Activated CD4-positive, alpha-beta memory T cell treated with anti-CD3 and anti-CD28 coated beads, Interleukin-2, amount 10 ng/mL, durations not matched to agents 7 days and 5 days (primary cell): ENCODE measurements at regions not wholly inside any gene's neighbourhood (a gene's known extent, or its start where the extent isn't known, plus 50 kb on each side); places are given as distances from the start of the nearest gene placed in this dataset.

Experiments used
- CTCF ChIA-PET: fragments of 350-600 bp; sonication (Branson Sonifier 250); formaldehyde crosslinking; loops from one replicate; lab custom pipeline; 2021; ENCODE audit warnings: antibody characterized with exemption, inconsistent platforms; lab: Charles Lee
- POLR2A ChIA-PET: fragments of 350-600 bp; sonication (Branson Sonifier 250); formaldehyde crosslinking; loops from one replicate; lab custom pipeline; 2021; ENCODE audit warnings: antibody characterized with exemption; lab: Charles Lee
- DNase-seq: peaks from one replicate; pipeline ENCODE4 v3.0.0-alpha.2; 2020
- H3K27ac Mint-ChIP-seq: one replicate; pipeline ENCODE4 v1.8.0; 2021; ENCODE audit warnings: mild to moderate bottlenecking, mixed read lengths
- H3K27me3 Mint-ChIP-seq: one replicate; pipeline ENCODE4 v1.8.0; 2021; ENCODE audit warnings: mixed read lengths
- H3K36me3 Mint-ChIP-seq: one replicate; pipeline ENCODE4 v1.8.0; 2021; ENCODE audit warnings: low read depth, mixed read lengths
- H3K4me1 Mint-ChIP-seq: one replicate; pipeline ENCODE4 v1.8.0; 2021; ENCODE audit warnings: mixed read lengths
- H3K4me3 Mint-ChIP-seq: one replicate; pipeline ENCODE4 v1.8.0; 2021; ENCODE audit warnings: mild to moderate bottlenecking, mixed read lengths
- H3K9me3 Mint-ChIP-seq: one replicate; pipeline ENCODE4 v1.8.0; 2021; ENCODE audit warnings: mixed read lengths

DNA sequence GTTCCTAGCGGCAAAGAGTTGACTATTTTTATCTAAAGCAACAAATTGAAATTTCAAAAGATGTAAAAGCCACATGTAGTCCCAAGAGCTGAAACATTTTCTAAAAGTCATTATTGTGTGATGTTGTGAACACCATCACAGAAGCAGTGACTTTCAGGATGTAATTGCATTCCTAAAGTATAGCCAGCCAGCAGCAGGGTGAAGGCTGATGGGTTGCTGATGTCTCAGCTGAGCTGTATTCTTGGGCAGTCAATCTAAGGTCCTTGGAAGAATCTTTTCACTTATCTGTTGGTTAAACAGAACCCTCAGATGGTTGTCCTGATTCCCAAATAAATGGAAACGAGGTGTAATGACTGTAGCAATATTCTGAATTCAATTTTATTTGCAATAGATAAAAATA is 237.4 kb upstream of the WWC1 start:
- no peak for DNase-seq
- Mint-ChIP-seq H3K9me3 (peaks cover 3% of the 10 kb centered on the region), H3K4me1 (no peaks in the 10 kb centered on the region), H3K27me3 (no peaks in the 10 kb centered on the region), H3K36me3 (no peaks in the 10 kb centered on the region), H3K4me3 (no peak overlapping the region), H3K27ac (no peak overlapping the region)
- ChIA-PET CTCF (no interaction called here), POLR2A (no interaction called here)

DNA sequence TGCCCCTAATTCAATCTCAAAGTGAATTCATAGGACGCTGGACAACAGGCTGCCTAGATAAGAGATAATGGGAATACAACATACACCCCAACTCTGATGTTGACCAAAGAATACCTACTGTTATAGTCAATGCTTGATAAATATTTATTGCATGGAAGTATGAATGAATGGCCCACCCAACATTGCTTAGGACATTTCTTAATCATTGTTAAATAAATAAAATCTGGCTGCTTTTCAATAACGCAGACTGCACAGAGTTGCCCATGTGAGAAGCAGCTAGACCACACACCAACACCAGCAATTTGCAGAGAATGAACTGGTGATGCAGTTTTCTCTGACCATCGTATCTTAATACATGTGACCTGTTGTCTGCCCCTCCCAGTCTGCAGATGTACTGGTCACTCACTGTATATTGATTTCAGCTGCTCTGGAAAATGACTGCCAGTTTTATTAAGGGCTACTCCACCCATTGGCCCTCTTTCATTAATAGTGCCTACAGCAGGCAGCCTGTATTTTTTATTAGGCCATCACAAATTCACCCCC is 236.2 kb upstream of the WWC1 start:
- H3K9me3 Mint-ChIP-seq = peaks cover 3% of the 10 kb centered on the region
- H3K27ac Mint-ChIP-seq = no peak overlapping the region
- CTCF ChIA-PET = no interaction called here
- no peaks in the 10 kb centered on the region for H3K36me3 Mint-ChIP-seq
- H3K4me1 Mint-ChIP-seq = no peaks in the 10 kb centered on the region
- no peak overlapping the region for H3K4me3 Mint-ChIP-seq
- H3K27me3 Mint-ChIP-seq = no peaks in the 10 kb centered on the region
- POLR2A ChIA-PET = no interaction called here
- DNase-seq = no peak

DNA sequence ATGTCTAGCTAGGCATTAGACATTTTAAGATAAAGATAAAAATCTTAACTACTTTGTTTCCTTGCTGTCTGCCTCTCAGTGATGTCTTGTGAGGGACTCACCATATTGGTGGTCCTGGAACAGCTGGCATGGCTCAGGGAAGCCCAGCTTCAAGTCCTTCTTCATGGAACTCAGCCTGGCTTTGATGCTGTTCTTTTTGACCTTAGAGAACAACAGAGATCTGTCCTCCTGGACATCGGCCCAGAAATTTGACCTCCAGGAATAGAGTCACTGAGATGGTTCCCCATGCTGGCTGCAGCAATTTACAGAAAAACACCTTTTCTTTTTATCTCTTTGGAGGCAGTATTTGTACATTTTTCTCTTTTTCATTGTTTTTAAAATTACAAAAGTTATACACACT is 235.5 kb upstream of the WWC1 start:
- Mint-ChIP-seq H3K4me1 (no peaks in the 10 kb centered on the region), H3K27me3 (no peaks in the 10 kb centered on the region), H3K9me3 (peaks cover 3% of the 10 kb centered on the region), H3K4me3 (no peak overlapping the region), H3K36me3 (no peaks in the 10 kb centered on the region), H3K27ac (no peak overlapping the region)
- ChIA-PET POLR2A (no interaction called here), CTCF (no interaction called here)
- DNase-seq = no peak

DNA sequence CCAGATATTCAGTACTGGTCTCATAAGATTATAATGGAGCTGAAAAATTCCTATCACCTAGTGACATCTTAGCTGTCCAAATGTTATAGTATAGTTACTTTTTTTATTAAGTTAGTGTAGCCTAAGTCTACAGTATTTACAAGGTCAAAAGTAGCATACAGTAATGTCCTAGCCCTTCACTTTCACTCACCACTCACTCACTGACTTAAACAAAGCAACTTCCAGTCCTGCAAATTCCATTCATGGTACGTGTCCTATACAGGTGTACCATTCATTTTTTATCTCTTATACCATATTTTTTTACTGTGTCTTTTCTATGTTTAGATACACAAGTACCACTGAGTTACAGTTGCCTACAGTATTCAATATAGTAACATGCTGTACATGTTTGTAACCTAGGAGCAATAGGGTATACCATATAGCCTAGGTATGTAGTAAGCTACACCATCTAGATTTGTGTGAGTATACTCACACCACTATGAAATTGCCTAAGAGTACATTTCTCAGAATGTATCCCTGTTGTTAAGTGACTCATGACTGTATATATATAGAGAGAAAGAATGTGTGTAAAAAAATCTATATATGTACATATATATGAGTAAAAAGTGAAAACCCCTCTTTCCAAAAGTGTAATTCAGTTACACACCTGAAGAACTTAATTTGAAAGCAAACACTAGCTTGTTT is 234.8 kb upstream of the WWC1 start:
- Mint-ChIP-seq H3K27me3 (no peaks in the 10 kb centered on the region), H3K36me3 (no peaks in the 10 kb centered on the region), H3K4me1 (no peaks in the 10 kb centered on the region), H3K27ac (no peak overlapping the region), H3K4me3 (no peak overlapping the region), H3K9me3 (peaks cover 3% of the 10 kb centered on the region)
- ChIA-PET CTCF (no interaction called here), POLR2A (no interaction called here)
- DNase-seq = no peak

DNA sequence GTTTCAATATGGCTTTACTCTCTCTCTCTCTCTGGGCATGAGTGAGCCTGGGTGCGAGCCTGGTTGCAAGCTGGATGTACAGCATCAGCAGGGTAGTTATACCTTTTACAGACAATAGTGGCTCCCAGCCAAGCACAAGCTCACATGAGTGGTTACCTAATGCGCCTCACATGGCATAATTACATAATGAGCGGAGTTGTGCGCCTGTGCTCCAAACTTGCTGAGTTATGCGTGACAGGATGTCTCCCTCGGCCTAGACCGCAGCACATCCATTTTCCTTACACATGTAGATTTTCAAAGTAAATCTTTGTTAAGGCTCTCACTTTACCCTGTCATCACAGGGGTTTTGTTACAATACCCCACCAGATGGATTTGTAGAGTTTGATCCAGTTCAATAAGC is 233.5 kb upstream of the WWC1 start:
- no peaks in the 10 kb centered on the region for H3K27me3 Mint-ChIP-seq
- CTCF ChIA-PET = no interaction called here
- peaks cover 3% of the 10 kb centered on the region for H3K9me3 Mint-ChIP-seq
- H3K27ac Mint-ChIP-seq = no peak overlapping the region
- no peaks in the 10 kb centered on the region for H3K36me3 Mint-ChIP-seq
- POLR2A ChIA-PET = no interaction called here
- H3K4me1 Mint-ChIP-seq = no peaks in the 10 kb centered on the region
- DNase-seq = no peak
- H3K4me3 Mint-ChIP-seq = no peak overlapping the region

DNA sequence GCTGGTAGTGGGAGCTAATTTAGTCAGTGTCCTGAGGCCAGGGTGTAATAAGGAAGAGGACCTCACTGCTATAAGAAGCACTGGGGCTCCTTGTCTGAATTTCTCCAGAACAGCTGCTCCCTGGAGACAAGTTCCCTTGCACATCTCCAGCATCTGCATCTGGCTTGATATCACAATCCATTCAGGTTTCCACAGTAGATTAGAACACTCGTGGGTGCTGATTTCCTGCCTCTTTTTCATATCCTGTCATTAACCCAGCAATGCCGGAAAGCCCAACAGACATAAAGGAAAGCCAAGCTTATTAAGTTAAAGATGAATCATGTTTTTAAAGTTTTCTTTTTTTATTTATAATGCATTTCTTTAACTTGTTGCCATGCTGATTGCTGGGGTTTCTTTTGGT is 232.3 kb upstream of the WWC1 start:
- CTCF ChIA-PET = no interaction called here
- Mint-ChIP-seq H3K9me3 (peaks cover 3% of the 10 kb centered on the region), H3K36me3 (no peaks in the 10 kb centered on the region), H3K27me3 (no peaks in the 10 kb centered on the region), H3K4me1 (no peaks in the 10 kb centered on the region), H3K4me3 (no peak overlapping the region), H3K27ac (no peak overlapping the region)
- no peak for DNase-seq
- POLR2A ChIA-PET = no interaction called here

DNA sequence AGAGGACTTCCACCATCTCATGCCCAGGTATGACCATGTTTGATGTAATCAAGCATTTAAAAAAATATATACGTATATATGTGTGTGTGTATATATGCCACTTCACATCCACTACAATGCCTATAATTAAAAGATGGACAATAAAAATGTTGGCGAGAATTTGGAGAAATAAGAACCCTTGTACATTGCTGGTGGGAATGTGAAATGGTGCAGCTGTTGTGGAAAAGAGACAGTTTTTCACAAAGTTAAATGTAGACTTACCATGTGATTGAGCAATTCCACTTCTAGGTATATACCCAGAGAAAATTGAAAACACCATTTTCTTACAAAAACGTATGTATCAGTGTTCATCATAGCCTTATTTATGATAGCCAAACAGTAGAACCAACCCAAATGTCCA is 229.2 kb upstream of the WWC1 start:
- H3K9me3 Mint-ChIP-seq = peaks cover 3% of the 10 kb centered on the region
- ChIA-PET POLR2A (no interaction called here), CTCF (no interaction called here)
- no peak overlapping the region for H3K4me3 Mint-ChIP-seq
- H3K27me3 Mint-ChIP-seq = no peaks in the 10 kb centered on the region
- DNase-seq = no peak
- H3K4me1 Mint-ChIP-seq = no peaks in the 10 kb centered on the region
- H3K36me3 Mint-ChIP-seq = no peaks in the 10 kb centered on the region
- H3K27ac Mint-ChIP-seq = no peak overlapping the region

DNA sequence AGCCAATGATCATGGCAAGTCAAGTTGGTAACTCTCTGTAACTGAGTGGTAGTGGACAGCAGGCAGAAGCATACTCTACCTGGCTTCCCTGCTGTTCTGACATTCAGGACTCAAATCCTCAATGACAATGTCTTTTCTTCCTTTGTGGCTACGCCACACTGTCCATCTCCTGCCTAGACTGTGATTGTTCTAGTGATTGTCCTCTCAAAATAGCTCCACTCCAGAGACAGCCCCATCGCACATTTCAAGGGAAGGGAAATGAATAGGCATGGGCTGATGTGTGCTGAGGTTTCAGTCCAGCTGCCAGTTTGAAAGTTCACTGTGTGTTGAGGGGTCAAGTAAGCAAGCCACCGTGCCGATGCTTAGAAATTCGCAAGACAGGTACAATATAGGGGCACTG is 227.0 kb upstream of the WWC1 start:
- H3K9me3 Mint-ChIP-seq = no peaks in the 10 kb centered on the region
- H3K27ac Mint-ChIP-seq = no peak overlapping the region
- no peaks in the 10 kb centered on the region for H3K36me3 Mint-ChIP-seq
- no peak for DNase-seq
- ChIA-PET CTCF (no interaction called here), POLR2A (no interaction called here)
- no peaks in the 10 kb centered on the region for H3K27me3 Mint-ChIP-seq
- H3K4me3 Mint-ChIP-seq = no peak overlapping the region
- H3K4me1 Mint-ChIP-seq = no peaks in the 10 kb centered on the region

DNA sequence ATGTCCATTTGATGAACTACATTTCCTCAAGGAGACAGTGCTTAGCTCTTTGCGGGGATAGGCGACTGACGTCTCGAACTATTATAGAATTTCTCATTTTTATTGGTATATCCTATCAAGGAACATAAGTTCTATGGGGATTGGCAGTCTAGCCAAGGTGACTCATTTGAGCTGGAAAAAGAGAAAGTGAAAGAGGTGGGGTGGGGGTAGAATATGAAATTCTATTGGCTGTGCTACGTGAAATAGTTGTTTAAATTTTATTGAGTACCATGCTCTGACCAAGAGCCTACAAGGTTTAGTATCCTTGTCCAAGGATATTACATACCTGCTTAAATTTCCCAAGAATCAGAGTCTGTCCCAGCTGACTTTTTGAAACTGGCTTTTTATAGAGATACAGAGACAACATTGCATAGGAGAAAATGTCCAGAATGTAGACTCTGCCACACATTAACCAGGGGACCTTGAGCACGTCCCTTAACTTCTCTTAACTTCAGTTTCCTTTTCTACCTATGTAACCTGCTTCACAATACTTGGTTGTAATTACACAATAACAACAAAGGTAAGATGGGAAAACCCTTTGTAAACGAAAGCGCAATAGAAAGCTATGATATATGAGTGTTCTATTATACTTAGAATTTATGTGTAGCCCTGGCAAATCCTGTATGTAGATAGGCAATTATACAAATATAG is 226.4 kb upstream of the WWC1 start:
- H3K4me1 Mint-ChIP-seq = no peaks in the 10 kb centered on the region
- H3K27me3 Mint-ChIP-seq = no peaks in the 10 kb centered on the region
- ChIA-PET POLR2A (no interaction called here), CTCF (no interaction called here)
- H3K4me3 Mint-ChIP-seq = no peak overlapping the region
- DNase-seq = no peak
- H3K9me3 Mint-ChIP-seq = no peaks in the 10 kb centered on the region
- H3K27ac Mint-ChIP-seq = no peak overlapping the region
- no peaks in the 10 kb centered on the region for H3K36me3 Mint-ChIP-seq

DNA sequence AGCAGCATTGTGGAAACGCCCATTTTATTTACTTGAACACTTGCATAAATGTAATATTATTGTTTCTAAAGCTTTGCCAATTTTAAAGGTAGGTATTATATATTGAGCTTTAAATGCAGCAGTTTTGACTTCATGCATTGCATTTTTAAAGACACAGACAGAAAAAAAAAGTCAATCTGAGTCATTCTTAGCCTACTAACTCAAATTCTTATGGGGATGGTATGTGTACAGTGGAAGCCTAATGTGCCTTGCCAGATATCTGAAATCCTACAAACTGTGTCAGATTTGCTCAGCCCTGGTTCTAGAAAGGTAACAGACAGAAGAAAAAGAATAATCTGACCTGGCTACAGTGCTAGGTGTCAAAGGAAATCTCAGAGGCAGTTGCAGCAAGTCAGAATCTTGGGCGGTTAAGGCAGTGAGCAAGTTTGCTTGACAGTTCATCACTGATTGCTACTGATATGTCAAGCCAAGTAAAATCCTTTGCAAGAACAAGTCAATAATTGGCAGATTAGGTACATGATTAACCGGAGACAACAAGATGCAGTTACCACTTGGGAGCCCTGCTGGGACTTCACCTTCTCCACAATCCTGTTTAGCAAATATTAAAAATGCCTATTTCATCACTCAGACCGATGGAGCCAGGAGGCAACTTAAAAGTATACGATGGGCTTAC is 224.8 kb upstream of the WWC1 start:
- no peak for DNase-seq
- no peak overlapping the region for H3K4me3 Mint-ChIP-seq
- POLR2A ChIA-PET = no interaction called here
- CTCF ChIA-PET = no interaction called here
- no peaks in the 10 kb centered on the region for H3K27me3 Mint-ChIP-seq
- H3K4me1 Mint-ChIP-seq = no peaks in the 10 kb centered on the region
- H3K36me3 Mint-ChIP-seq = no peaks in the 10 kb centered on the region
- H3K9me3 Mint-ChIP-seq = no peaks in the 10 kb centered on the region
- no peak overlapping the region for H3K27ac Mint-ChIP-seq

DNA sequence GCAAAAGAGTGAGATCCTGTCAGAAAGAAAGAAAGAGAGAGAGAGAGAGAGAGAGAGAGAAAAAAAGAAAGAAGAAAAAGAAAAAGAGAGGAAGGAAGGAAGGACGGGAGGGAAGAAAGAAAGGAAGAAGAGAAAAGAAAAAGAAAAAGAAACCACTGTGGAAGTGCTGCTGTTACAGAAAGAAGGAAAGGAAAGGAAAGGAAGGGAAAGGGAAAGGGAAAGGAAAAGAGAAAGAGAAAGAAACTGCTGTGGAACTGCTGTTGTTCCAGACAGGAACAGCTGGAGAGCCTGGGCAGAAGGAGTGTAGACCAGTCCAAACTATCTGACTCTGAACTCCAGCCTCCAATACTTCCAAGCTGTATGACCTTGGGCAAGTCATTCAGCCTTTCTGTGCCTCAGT is 220.7 kb upstream of the WWC1 start:
- Mint-ChIP-seq H3K27me3 (peaks cover 3% of the 10 kb centered on the region), H3K4me1 (peaks cover 3% of the 10 kb centered on the region), H3K9me3 (no peaks in the 10 kb centered on the region), H3K27ac (no peak overlapping the region), H3K36me3 (no peaks in the 10 kb centered on the region), H3K4me3 (no peak overlapping the region)
- CTCF ChIA-PET = interaction anchor here (0.7 kb wide), 1 partner anchor 9 kb away, joined by 3 read pairs; no protein-coding TSS in a partner anchor
- POLR2A ChIA-PET = no interaction called here
- no peak for DNase-seq

DNA sequence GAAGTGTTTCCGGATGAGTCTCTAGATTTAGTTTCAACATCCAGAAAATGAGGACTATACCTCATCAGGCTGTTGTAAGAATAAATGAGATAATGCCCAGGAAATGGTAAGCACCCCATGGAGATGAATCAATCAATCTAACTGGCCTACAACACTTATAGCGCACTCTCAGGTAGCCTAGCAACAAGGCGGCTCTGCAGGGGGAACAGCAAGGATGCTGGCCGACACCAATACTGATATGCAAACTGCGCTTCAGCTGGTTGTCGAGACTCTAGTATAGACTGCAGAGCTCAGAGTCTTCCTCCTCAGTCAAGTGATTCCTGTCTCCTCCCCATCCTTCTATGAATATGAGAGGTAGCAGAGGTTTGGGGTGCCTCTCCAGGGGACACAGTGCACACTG is 218.8 kb upstream of the WWC1 start:
- H3K36me3 Mint-ChIP-seq = no peaks in the 10 kb centered on the region
- peaks cover 3% of the 10 kb centered on the region for H3K27me3 Mint-ChIP-seq
- ChIA-PET CTCF (no interaction called here), POLR2A (no interaction called here)
- no peaks in the 10 kb centered on the region for H3K9me3 Mint-ChIP-seq
- no peak overlapping the region for H3K4me3 Mint-ChIP-seq
- H3K27ac Mint-ChIP-seq = no peak overlapping the region
- peaks cover 3% of the 10 kb centered on the region for H3K4me1 Mint-ChIP-seq
- DNase-seq = no peak

DNA sequence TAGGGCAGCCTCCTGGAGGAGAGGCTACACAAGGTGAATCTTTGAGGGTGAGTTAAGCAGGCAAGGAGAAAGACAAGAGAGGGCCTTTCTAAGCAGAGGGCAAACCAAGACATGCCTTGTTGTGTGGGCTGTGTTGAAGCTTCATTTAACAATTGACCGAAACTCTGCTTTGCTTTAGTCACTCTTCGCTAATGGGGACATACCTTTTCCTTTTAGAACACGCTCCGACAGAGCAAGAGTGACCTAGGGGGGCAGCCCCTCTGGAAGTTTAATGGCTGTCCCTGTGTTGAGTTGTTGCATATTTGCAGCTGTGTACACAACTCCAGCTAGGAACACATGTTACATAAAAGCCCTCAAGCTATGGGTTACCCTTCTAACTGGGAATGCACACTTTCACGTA is 218.1 kb upstream of the WWC1 start:
- no peaks in the 10 kb centered on the region for H3K36me3 Mint-ChIP-seq
- peaks cover 3% of the 10 kb centered on the region for H3K27me3 Mint-ChIP-seq
- no peak overlapping the region for H3K27ac Mint-ChIP-seq
- CTCF ChIA-PET = no interaction called here
- POLR2A ChIA-PET = no interaction called here
- DNase-seq = no peak
- H3K4me1 Mint-ChIP-seq = peaks cover 3% of the 10 kb centered on the region
- no peaks in the 10 kb centered on the region for H3K9me3 Mint-ChIP-seq
- no peak overlapping the region for H3K4me3 Mint-ChIP-seq
